ENCODE measurements at regions not wholly inside any gene's neighbourhood (a gene's known extent, or its start where the extent isn't known, plus 50 kb on each side); places are given as distances from the start of the nearest gene placed in this dataset.

- DNase-seq (ENCODE audit: low read depth): no peak
- no peak overlapping the region for H3K4me3 ChIP-seq (ENCODE audit: low read depth, low read length)
- no peak for TF ChIP-seq CTCF (IDR thresholded peaks at IDR 0.05; ENCODE audit: insufficient read depth, low read depth, low read length, missing control alignments)
Measured at GRCh38 chr9:129356871-129357772, 179.1 kb upstream of the IER5L start.

DNA sequence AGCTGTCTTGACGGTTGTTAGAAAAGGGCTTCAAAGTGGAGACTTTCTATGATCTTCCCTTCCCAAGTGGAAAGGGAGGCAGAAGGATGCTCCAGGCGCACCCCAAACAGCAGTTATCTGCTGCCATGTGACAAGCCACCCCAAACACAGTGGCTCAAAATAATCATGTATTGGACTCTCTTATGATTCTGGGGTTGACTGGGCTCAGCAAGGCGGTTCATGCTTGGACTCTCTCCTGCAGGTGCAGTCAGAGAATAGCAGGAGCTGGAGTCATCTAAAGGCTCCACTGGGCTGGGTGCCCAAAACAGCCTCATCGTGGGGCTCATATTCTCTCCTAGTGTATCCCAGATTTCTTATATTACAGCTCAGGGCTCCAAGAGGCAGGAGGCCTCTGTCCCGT lies 177.6 kb upstream of the IER5L start:
- no peak for DNase-seq (ENCODE audit: low read depth)

DNA sequence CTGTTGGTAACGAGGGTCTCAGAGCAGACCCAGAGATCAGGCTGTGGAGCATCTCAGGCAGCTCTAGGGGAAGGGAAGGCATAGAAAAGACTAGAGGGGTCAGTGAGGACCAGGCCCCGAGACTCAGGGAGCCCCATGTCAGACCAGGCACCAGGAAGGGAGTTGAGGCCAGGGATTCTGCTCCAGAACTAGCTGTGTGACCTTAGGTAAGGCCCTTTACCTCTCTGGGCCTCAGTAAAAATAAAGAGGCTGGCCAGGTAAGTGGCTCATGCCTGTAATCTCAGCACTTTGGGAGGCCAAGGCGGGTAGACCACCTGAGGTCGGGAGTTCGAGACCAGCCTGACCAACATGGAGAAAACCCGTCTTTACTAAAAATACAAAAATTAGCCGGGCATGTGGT lies 176.4 kb upstream of the IER5L start:
- H3K4me3 ChIP-seq (ENCODE audit: low read depth, low read length): no peak overlapping the region
- no peak for DNase-seq (ENCODE audit: low read depth)
- TF ChIP-seq CTCF (IDR thresholded peaks at IDR 0.05; ENCODE audit: insufficient read depth, low read depth, low read length, missing control alignments): no peak

More for the DNA sequence above, 177.6 kb upstream of the IER5L start:
- H3K4me3 ChIP-seq (ENCODE audit: low read depth, low read length): no peak overlapping the region
- no peak for TF ChIP-seq CTCF (IDR thresholded peaks at IDR 0.05; ENCODE audit: insufficient read depth, low read depth, low read length, missing control alignments)

- H3K4me3 ChIP-seq (ENCODE audit: low read depth, low read length): no peak overlapping the region
- no peak for DNase-seq (ENCODE audit: low read depth)
- no peak for TF ChIP-seq CTCF (IDR thresholded peaks at IDR 0.05; ENCODE audit: insufficient read depth, low read depth, low read length, missing control alignments)
Measured at GRCh38 chr9:129353697-129354336, 175.8 kb upstream of the IER5L start.

DNA sequence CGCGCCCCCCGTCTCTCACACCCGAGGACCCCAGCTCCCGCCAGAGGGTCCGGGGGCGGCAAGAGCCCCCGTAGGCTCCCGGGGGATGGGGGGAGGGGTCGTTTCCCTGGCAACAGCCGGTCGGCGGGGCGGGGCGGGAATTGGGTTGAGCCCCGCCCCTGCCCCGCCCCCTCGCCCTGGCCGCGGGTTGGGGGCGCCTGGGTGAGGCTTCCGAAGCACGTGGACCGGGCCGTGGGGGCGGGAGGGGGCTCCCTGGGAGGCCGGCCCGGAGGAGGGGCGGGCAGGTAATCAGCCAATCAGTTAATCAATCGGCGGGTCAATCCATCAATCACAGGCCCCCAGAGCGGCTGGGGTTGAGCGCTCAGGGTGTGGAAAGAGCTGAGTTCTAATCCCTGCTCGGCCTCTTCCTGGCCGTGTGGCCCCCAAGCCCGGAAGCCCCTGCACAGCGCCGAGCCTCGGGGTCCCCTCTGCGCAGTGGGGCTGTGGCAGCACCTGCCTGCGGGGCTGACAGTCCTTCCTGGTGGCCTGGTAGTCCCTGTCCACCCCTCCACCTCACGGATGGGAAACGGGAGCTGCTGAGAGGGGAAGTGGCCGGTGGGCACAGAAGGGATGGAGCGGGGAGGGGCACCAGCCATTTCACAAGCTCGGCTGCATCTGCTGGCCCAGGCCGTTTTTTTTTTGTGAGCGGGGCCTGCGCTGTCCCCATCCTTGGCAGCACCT lies 174.2 kb upstream of the IER5L start:
- TF ChIP-seq CTCF (IDR thresholded peaks at IDR 0.05; ENCODE audit: insufficient read depth, low read depth, low read length, missing control alignments): no peak
- no peak for DNase-seq (ENCODE audit: low read depth)
- H3K4me3 ChIP-seq (ENCODE audit: low read depth, low read length): no peak overlapping the region

DNA sequence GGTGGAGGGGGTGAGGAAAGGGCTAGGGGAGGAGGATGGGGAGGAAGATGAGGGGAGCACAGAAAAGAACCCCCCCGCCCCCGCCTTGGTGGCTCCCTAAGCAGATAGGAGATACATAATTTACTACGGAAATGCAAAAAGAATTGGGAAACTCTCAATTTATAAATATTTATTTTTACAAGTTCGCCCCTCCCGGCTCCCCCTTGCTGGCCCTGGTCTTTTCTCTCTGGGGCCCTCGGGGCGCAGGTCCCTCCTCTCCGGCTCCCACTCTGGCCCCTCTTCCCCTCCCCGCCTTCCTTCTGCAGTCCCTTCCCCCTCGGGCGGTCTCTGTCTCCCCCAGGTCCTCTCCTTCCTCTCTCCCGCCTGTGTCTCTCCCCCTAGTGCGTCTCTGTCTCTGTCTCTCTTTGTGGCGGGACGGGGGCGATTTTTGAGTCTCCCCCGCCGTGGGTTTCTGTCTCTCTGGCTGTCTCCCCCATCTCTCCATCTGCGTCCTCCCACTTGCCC lies 173.6 kb upstream of the IER5L start:
- no peak for TF ChIP-seq CTCF (IDR thresholded peaks at IDR 0.05; ENCODE audit: insufficient read depth, low read depth, low read length, missing control alignments)
- no peak overlapping the region for H3K4me3 ChIP-seq (ENCODE audit: low read depth, low read length)
- DNase-seq (ENCODE audit: low read depth): no peak
